Activated CD8-positive, alpha-beta memory T cell treated with anti-CD3 and anti-CD28 coated beads for 24 hours (primary cell): ENCODE measurements at regions not wholly inside any gene's neighbourhood (a gene's known extent, or its start where the extent isn't known, plus 50 kb on each side); places are given as distances from the start of the nearest gene placed in this dataset.

Source experiments
- DNase-seq: peaks from one replicate; pipeline ENCODE4 v3.0.0-alpha.2; 2020

DNA sequence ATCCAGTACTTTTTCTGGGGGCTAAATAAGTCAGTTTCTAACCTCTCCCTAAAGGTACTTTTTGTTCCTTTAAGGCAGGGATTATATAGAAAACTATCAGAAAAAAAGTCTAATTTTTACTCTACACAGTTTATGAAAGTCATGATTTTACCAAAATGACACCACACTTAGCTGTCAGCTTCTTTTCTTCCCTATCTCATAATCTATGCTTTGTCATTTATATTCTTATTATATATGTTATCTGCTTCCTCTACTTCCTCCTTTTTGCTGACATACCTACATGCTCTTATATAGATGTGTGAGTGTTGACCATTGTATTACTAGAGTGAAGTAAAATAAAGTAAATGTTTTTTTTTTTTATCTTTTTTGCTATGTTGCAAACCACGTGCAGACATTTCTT lies 203.9 kb upstream of the CHRM2 start:
- no peak for DNase-seq

DNA sequence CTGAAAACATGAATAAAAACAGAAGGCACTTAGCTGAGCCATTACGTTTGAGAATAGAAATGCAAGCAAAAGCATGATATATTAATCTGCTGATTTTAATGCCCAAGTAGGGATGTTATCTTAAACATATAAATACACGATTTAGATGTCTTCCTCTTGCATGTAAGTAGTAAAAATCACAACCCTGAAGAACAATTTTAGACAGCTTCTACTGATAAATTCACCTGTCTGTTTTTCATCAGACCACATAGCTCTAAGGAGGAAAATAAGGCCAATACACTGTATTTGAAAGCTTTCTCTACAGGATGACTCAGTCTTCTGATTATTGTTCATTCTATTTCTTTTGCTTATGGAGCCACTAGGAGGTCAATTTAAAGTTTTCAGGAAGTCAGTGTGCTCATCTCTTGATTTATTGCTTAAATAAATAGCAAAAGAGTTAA lies 210.9 kb upstream of the CHRM2 start:
- DNase-seq = no peak

DNA sequence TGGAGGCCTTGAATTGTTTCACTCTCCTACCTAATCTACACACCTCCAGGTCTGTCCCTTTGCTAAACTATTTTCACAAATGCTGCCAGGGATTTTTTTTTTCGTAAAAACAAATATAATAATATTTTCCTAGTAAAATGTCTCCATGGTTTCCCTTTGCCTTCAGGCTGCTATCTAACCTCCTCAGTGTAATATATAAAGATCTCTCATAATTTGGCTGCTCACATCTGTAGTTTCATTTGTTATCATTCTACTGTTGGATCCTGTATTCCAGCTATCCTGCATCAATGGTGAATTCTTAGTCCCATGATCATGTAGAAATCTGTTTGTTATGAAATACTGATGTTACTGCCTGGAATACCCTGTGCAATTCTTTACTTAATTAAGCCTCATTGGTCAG lies 211.9 kb upstream of the CHRM2 start:
- DNase-seq = no peak

DNA sequence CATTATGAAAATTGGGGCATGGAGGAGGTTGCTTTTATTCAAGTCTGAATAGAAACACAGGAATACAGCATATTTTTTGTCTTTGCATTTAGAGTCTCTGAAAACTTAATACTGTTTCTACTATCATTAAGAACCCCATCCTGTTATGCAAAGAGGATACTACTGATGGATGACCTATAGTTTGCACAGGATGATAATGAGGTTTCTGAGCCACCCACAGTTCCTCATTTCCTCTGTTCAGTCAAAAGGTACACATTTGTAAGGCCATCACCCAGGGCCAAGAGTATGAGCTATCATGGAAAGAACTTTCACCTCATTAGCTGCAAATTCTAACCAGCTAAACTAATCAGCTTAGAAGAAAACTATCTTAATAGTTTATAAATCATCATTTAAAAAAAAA lies 213.0 kb upstream of the CHRM2 start:
- no peak for DNase-seq

DNA sequence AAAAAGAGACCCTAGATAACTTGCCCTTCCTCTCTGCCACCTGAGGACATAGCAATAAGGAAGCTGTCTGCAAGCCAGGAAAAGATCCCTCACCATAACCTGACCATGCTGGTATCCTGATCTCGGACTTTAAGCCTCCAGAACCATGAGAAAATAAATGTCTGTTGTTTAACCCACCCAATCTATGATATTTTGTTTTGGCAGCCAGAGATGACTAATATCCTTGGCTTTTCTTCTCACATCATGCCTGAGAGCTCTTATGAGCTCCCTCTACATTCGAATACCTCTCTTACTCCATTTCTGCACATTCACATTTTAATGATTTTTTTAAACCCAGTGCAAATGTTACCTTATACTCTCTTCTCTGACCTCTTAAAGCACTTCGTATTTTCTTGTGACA lies 214.0 kb upstream of the CHRM2 start:
- DNase-seq = no peak

DNA sequence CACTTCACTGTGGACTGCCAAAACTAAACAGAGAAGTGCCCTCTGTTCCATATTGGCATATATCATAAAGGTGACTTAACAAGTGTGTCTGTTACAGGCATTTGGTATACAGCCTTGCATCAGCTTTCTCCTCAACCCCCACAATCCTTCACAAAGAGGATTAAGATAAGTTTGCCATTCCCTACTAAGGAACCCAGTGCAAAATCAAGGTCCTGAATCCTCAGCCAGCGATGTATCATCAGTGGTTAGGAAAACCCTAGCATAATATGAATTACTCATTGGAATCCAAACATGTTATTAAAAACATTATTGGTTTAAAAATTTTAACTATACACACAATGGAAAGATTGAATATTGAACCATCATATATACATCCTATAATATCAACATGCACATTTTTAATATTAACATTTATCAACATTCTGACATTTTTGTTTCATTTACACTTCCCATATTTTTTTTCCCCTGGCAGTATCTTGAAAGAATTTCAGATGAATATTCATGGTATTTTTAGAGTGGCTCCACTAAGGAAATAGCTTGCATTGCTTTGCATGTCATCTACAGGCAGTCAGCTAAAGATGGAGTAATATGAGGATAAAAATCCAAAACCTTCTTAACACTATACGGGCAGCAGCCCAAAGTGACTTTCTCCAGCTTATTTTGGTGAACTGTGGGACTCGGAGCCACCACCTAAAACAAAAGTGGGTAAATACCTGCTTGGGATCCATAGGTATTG lies 215.6 kb upstream of the CHRM2 start:
- DNase-seq = no peak

DNA sequence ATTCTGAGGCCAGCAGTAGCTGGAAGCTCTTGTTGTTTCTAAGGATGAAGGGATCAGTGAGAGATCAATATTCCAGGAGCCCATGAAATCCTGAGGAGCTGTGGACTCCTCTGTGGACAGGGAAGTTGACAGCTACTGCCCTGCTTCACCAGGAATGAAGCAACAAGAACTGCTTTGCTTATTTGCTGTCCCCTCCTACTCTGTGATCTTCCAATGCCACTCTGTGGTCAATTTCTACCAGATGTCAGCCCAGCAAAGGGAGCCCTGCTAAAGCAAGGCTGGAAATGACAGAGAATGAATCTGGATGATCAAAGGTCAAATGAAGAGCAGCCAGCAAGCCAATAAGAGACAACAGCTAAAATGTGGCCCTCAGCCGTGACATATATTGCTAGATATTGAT lies 227.5 kb upstream of the CHRM2 start:
- DNase-seq = no peak

DNA sequence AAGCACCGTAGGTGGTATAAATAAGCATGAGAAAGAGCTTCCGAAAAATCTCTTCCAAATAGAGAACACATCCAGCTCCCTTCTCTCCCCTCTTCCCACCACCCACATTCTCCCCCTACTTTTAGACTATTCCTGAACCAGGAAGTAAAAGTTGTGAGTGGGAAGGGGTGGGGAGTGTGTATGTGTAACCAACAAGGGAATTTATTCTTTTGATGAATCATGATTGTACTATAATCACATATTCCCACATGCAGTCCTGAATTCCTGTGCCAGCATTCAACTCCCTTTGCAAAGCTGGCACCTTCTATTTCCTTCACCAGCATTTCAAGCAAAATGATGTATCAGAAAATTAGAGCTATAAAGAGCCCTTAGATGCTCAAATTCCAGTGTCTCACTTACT lies 230.6 kb upstream of the CHRM2 start:
- no peak for DNase-seq

DNA sequence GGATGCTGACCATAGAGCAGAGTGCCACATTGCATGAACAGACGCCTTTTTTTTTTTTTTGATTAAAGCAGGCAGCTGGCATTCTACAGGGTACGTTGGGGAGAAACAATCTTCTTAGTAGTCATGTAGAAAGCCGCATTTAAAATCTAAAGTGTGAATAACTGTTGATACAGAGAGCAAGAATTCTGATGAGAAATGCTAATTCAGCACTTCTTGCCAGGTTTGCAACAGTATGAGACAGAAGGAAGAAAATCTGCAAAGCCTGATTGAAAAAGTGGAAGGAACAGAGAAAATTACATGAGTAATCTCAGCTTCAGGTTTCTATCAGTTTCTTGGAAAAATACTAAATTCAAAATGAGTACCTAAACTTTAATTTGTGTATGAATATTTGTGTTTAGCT lies 232.7 kb upstream of the CHRM2 start:
- DNase-seq = no peak

DNA sequence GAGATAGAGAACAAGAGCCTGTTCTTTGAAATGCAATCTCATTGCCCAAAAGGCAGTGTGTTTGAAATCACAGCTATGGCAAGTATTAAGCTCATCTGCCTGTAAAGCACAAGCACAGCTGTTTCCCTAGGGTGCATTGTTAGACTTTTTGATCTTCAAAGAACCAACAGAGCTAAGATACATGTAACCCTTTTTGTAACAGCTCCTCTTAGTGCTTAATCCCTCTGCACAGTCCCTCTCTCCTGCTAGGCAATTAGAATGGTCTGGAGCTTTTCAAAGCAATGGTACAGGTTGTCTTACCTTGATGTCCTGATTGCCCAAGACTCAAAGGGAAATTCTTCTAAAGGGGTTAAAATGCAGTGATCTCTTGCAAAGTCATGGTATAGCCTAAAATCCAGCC lies 249.6 kb upstream of the CHRM2 start:
- no peak for DNase-seq

DNA sequence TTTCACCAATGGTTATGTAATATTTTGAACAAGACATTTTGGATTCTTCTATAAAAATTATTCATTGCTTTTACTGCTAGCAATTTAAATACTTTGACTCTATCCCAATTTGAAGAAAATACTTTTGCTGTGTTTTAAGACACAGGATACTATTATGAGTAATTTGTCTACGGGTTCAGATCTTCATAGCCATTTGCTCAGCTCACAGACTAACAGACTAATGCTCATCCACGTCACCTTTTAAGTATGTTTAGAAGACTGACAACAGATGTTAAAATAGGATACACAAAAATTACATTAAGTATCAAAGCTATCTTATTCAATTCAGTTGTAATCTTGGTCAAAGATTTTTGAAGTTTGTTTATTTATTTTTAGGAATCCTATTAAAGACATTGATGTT lies 251.3 kb upstream of the CHRM2 start:
- no peak for DNase-seq

DNA sequence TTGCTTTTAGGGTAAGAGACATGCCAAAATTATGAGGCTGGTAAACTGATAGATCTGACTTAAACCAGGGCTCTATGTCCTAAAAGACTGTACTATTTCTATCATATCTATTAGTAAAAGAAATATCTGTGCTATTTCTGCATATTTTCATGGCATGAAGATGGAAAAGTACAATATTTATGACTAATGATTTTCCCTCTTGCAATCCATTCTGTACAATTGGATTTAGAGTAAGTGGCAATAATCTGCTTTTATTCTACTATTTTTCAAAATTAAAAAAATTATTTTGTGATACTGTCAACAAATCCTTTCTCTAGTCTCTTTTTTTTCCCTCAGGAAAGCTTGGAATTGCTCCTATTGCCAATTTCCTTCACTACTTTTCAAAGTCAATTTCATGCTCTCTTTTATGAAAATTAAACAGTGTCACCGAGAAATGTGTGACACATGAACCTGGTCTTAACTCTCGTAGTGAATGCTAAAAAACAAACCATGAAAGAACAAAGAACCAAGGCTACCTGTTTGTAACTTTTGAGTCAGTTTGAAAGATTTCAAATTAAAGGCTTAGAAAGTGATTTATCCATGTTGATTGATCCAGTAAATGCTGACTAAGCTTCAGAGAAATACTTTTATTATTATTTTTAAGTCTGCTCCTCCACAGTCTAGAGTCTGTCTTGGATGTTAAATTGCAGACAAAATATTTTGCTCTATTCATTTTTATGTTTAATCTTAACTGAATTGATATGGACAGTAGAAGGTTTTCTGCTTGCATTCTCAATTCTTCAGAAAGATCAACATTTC lies 262.7 kb upstream of the CHRM2 start:
- no peak for DNase-seq

DNA sequence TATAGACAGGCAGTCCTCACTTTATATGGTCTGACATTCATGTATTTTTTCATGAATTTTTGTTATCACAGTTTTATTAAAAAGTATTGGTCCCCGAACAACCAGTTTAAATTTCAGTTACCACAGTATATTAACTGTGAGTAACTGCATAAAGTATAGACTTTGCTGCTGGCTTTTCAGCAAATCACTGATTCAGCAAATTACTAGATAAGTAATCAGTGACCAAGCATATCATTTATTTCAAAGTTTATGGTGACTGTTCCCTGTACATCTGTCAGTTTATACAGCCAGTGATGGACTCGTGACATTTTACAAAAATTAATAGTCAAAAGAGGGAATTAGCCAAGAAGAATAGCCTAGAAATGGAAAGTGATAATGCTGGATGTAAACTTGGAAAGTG lies 266.7 kb upstream of the CHRM2 start:
- no peak for DNase-seq

DNA sequence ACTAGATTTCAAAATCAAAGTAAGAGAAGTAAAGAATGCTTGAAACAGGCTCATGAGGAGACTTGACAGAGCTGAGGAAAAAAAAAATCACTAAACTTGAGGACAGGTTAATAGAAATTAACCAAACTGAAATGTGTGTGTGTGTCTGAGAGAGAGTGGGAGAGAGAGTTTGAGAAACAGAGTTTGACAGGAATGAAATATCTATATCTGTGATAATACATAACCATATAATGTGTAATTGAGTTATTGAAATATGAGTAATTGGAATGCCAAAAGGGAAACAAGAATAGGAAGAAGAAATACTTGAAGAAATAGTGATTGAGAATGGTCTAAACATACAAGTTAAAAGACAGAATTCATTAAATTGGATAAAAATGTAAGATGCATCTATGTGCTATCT lies 268.0 kb upstream of the CHRM2 start:
- DNase-seq = no peak

DNA sequence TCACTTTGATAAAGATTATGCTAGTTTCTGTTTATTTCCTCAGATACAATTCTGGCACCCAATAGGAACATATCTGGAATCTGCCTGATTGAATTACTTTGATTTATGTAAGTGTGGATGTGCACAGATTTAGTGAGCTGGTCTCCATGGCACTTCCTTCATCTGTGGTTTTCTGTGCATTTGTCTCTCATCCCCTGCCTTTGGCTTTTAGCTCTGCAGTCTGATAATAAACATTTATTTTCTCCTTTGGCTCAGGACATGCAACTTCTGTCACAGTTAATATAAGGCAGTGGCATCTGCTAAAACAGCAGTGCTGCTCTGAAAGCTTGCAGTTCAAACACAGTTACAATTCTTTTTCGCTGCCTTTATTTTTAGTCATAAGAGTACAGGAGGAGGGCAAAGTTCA lies 273.7 kb upstream of the CHRM2 start:
- DNase-seq = no peak

DNA sequence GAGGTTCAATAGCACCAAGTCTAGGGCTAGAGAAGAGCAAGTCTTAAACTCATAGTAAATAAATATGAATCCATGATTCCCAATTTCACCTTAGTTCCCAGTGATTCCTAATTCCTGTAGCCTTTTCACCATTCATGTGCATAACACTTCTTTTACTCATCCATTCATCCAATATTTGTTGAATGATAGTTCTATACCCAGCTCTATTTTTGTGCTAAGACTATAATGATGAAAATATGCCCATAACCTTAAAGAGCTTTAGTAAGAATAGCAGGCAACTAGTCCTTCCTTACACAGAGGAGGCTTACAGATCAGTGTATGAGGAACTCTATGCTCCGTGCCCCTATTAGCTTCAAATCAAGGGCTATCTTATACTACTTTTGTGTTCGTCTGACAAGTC lies 280.2 kb upstream of the CHRM2 start:
- DNase-seq = no peak

DNA sequence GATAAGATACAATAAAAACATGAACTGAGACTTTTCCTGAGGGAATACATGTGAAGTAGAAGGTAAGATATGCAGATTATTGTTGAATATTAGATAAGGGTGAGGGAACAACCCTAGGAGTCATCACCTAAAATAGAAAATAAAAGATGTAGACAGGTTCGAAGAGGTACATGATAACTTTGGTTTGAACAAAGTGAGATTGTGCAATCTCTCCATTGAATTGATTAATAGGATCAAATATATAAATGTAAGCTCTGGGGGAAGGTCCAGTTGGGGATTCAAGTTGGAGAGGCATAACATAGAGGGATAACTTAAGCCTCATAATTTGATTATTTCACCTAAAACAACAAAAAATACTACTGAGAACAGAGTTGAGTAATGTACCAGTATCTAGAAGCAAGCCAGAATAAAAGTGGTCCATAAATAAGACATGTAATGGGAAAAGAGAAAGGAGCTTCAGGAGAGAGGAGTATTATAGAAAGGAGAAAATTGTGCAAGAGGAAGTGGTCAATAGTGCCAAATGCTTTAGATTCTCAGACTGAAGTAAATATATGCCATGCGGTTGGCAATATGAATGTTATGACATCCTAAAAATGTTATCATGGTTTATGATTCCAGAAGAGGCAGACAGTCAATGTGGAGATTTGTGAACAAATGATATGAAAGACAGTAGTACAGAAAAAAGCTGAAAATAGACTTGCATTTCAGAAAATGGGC lies 282.3 kb upstream of the CHRM2 start:
- DNase-seq = no peak

DNA sequence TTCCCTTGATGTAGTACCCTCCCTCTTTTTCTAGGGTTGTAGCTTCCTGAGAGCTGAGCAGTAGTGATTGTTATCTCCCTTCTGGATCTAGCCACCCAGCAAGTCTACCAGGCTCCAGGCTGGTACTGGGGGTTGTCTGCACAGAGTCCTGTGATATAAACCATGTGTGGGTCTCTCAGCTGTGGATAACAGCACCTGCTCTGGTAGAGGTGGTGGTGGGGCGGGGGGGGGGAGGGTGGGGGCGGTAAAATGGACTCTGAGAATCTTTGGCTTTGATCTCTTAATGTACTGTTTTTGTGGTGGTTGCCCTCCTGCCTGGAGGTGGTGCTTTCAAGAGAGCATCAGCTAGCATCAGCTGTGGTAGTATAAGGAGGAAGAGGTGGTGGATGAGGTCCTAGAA lies 302.0 kb upstream of the CHRM2 start:
- DNase-seq = no peak

DNA sequence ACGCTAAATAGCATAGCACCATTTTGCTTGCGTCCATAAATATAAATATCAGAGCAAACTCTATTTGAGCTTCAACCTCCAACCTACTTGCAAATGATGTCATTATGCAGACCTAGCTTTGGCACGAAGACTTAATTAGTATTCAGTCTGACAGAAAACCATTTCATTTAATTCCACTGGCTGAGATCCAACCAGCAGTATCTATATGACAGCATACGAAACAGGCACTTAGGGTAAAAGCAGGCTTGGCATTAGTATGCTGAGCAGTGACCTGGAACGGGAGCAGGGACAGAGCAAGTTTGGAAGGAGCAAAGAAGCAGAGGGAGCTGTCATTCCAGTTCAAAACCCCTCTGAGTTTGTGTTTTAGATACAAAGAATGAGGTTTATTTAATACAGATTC lies 312.5 kb upstream of the CHRM2 start:
- DNase-seq = no peak

DNA sequence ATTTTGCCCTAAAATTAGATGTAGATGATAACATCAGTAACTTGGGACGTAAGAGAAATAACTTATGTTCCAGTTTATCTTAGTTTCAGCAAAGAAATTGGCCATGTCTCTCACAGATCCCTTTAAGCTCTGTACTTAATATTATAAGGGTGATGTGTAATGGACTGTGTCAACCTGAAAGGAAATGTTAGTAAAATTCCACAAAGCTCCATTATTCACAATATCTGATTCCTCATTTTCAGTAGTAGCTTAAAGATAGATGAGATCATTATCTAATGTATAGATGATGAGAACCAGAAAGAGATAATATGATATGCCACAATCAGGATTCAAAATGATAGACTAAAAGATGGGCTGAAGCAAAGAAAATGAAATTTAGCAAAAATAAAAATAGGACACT lies 316.8 kb upstream of the CHRM2 start:
- no peak for DNase-seq

DNA sequence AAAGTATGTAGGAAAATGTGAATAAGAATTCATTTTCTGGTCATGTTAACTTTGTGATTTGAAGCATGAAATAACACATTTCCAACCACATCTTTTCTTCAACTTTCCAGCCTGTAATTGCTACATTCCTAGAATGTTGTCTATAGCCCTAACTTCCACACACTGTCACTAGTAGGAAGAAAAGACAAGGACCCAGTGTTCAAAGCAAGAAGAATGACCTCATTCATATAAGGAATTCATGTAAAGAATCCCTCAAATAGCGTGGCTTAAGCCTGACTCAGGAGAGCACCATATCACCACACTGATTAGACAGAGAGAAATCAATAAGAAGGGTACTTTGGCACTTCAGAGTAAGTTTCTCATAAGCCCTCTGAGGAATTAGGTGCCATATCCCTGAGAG lies 318.7 kb upstream of the CHRM2 start:
- no peak for DNase-seq

DNA sequence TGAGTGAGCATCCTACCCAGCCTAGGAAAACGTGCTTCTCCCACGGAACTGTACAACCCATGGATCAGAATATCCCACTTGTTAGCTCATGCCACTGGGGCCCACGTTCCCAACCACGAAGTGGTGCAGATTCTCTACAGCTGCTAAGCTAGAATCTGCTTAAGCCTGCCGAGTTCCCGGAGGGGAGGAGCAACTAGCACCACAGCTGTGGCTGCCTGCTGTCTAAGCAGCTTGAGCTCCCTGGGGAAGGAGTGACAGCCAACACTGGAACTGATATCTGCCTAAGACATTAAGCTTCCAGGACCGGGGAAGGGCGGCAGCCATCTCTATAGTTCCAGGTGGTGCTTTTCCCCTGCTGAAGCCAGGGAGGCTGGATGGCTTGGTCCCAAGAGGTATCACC lies 334.7 kb upstream of the CHRM2 start:
- DNase-seq = no peak

DNA sequence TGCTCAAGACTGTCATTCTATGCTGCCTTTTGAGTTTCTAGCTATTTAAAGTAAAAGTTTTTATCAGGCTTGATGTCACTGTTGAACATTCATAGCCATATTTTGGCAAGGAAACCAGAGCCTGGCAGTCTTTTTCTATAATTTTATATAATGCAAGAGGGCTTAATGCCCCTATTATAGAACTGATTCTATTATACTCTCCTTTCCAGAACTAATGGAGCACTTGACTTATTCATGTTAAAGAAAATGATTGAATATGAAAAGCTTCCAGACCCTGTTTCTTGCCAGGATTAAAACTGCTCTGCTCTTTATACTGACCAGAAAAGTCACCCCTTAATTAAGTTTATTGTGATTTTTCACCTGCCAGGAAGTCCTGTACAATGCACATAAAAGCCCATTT lies 337.6 kb upstream of the CHRM2 start:
- DNase-seq = no peak

DNA sequence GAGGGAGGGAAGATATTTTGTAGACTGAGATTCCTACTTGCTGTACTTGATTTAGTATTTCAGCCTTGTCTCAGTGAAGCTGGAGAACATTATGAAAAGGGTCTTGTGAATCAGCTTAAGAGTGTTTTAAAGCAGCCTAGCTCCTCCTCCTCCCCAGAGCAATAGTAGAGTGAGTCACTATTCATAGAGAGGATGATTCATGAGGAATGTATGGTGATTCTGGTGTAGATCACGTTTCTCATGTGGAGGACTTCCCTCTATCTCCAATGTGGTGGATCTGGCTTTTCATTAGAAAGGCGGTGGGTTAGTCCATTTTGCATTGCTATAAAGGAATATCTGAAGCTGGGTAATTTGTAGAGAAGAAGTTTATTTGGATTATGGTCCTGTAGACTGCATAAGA lies 340.1 kb upstream of the CHRM2 start:
- DNase-seq = no peak
